LNCaP clone FGC (cell line): ENCODE measurements at regions not wholly inside any gene's neighbourhood (a gene's known extent, or its start where the extent isn't known, plus 50 kb on each side); places are given as distances from the start of the nearest gene placed in this dataset.

Experiments used
- DNase-seq: peaks from one replicate; pipeline ENCODE4 v3.0.0-alpha.2; 2011; ENCODE audit warnings: low read depth
- H3K4me3 ChIP-seq: 2 replicates; pipeline ENCODE4 v1.5.1; 2011; ENCODE audit warnings: mild to moderate bottlenecking, low read depth, low read length, control low read depth
- TF ChIP-seq, protein P1 (sequence below): IDR thresholded peaks from 2 replicates; pipeline ENCODE4 v1.5.1; 2012; ENCODE audit warnings: mild to moderate bottlenecking; ENCODE audit not compliant: control insufficient read depth, insufficient read depth; ENCODE audit errors: extremely low read depth

GRCh38 chr2:120662746-120663145, 72.9 kb upstream of the GLI2 start:
- H3K4me3 ChIP-seq, result no peak overlapping the region
- TF ChIP-seq, protein P1, sequence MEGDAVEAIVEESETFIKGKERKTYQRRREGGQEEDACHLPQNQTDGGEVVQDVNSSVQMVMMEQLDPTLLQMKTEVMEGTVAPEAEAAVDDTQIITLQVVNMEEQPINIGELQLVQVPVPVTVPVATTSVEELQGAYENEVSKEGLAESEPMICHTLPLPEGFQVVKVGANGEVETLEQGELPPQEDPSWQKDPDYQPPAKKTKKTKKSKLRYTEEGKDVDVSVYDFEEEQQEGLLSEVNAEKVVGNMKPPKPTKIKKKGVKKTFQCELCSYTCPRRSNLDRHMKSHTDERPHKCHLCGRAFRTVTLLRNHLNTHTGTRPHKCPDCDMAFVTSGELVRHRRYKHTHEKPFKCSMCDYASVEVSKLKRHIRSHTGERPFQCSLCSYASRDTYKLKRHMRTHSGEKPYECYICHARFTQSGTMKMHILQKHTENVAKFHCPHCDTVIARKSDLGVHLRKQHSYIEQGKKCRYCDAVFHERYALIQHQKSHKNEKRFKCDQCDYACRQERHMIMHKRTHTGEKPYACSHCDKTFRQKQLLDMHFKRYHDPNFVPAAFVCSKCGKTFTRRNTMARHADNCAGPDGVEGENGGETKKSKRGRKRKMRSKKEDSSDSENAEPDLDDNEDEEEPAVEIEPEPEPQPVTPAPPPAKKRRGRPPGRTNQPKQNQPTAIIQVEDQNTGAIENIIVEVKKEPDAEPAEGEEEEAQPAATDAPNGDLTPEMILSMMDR, result no peak
- DNase-seq, result no peak

GRCh38 chr2:120666433-120666832, 69.2 kb upstream of the GLI2 start:
- no peak for DNase-seq
- no peak overlapping the region for H3K4me3 ChIP-seq
- TF ChIP-seq, protein P1, result no peak

DNA sequence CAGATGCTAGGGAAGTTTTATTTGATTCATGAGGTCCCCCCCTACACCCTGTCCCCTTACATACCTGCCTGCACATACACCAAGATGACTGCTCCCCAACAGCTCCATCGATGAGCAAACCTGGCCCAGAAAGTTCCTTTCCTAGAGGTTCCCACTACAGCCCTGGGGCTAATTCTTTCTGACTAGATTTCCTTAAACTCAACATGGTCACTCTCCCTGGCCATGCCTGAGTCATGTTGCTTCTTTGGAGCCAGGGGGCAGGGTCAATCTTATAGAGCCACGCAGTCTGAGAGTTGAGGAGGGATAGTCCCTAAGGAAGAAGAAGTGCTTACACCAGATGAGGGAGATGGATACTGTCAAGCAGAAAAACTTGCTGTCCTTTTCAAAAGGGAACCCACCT, 67.7 kb upstream of the GLI2 start:
- H3K4me3 ChIP-seq, result no peak overlapping the region
- TF ChIP-seq, protein P1, result no peak
- no peak for DNase-seq

DNA sequence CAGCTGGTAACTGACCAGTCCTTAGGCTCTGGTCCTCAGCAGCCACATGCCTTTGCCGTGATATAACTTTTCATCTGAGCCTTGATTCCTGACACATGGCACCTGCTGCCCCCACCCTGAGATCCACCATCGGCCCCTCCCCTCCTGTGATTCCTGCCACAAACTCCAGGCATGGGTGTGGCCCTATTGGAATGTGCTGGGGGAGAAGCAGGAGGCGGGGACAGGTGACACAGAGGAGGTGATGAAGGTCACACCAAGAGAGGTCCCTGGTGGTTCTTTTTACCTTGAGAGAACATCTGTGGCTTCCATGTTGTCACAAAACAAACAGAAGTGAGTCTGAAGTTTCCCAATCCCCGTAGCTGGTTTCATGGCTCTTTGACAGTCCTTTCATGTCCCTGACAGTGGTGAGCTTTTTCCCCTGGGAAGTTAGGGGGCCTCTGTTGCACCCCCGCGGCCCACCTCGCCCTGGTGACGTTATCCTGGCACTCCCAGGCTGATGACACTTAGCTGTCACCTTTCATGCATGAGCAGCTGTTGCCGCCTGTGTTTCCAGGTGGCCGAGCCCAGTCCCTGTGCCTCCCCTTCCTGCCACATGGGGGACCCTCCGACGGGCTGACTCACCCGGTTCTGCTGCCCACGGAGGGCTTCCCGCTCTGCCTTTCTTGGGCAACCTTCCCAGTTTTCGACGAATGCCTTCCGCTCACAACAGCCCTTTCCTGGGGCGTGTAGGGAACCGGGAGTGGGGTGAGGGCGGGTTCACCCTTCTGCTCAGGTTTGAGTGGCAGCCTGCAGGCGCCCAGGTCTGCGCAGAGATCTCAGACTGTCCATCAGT, 66.3 kb upstream of the GLI2 start:
- DNase-seq, result no peak
- H3K4me3 ChIP-seq, result no peak overlapping the region

GRCh38 chr2:120669971-120670370, 65.7 kb upstream of the GLI2 start:
- TF ChIP-seq, protein P1, result no peak
- no peak for DNase-seq
- no peak overlapping the region for H3K4me3 ChIP-seq

More for the DNA sequence above, 66.3 kb upstream of the GLI2 start:
- TF ChIP-seq, protein P1, result no peak

GRCh38 chr2:120670371-120670770, 65.3 kb upstream of the GLI2 start:
- no peak for DNase-seq
- TF ChIP-seq, protein P1, result no peak
- H3K4me3 ChIP-seq, result no peak overlapping the region
